ENCODE measurements at regions not wholly inside any gene's neighbourhood (a gene's known extent, or its start where the extent isn't known, plus 50 kb on each side); places are given as distances from the start of the nearest gene placed in this dataset.

DNA sequence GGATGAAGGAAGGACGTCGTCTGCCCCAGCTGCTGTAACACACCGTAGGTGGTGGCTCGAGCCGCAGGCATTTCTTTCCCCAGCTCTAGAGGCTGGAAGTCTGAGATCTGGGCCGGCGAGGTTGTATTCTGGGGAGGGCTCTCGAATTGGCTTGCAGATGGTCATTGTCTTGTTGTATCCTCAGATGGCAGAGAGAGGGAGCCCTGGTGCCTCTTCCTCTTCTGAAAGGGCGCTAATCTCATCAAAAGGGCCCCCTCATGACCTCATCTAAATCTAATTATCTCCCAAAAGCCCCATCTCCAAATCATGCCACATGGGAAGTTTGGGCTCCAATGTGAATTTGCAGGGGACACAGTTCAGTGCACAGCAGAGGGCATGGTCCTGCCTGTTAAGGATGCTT is 109.0 kb downstream of the SIK1 start:
- DNase-seq (ENCODE audit: low read depth) = no peak

DNA sequence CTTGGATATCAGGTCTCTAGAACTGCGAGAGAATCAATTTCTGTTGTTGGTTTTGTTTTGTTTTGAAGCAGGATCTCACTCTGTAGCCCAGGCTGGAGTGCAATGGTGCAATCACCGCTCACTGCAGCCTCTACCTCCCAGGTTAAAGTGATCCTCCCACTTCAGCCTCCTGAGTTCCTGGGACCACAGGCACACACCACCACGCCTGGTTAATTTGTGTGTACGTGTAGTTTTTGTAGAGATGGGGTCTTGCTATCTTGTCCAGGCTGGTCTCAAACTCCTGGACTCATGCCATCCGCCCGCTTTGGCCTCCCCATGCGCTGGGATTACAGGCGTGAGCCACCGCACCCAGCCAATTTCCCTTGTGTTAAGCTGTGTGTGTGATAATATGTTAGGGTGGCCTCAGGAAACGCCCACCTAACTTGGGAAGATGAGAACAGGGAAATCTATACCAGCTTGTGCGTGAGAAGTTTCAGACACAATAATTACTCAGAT is 109.6 kb downstream of the SIK1 start:
- no peak for DNase-seq (ENCODE audit: low read depth)

DNA sequence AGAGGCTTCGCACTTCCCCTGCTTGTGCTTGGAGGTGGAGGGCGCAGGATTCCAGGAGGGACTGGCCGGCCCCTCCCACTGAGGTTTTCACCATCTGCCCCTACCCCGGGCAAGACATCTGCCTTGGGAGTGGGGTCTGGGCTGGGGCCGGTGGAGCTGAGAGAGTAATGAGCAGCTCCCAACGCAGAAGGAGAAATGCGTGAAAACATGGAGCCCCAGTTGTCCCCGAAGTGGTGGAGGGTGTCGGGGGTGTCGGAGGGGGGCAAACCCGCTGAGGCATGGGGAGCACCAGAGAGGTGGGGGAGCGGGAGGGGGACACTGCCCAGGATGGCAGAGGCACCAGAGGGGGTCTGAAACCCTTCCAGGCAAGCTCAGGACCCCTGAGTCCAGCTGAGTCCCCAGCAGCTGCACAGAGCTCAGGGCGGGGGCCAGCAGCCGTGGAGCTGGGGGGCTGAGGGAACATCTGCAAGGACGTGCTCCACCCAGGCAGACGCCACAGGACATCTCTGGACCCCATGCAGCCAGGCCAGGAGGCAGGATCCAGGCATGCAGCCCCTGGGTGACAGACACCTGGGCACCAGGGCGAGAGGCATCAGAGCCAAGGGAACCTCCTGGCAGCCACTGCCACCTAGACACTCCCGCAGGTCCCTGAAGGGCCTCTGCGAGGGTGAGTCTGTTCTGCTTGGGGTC is 110.6 kb downstream of the SIK1 start:
- no peak for DNase-seq (ENCODE audit: low read depth)

DNA sequence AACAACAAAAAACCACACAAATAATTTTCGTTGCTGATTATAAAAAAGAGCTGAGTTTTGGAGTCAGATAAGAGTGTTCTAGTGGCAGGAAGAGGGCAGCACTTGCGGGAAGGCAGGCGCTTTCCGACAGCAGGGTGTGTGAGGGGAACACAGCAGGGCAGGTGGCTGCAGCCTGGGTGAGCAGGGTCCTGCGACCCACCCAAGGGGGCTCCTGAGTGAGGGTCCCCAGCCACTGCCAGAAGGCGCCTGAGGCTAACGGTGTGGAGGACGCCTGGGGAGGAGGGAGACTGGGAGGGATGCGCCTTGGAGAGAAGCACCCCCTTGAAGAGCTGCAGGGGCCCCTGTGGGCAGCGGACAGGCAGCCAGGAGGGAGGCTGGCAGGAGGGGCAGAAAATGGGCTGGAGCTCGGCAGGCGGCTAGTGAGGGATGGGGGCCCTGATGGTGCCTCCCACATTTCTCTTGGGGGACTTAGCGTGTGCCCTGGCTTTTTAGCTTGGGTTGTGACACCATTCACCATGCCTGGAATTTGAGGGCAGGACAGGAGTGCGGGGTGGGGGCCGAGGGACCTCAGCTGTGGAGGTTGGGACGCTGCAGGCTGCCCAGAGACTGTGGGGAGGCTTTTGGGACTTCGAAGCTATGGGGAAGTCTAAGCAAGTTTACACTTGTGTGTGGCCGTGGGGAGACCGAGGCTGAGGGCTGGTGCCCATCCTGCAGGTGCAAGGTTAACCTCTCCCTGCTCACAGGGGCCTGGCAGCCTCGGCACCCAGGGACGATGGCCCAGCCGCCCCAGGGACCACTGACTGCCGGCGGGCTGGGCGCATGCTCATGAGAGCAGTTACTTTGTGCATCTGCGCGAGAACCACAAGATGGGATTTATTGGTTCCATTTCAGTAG is 111.4 kb downstream of the SIK1 start:
- DNase-seq (ENCODE audit: low read depth) = no peak

DNA sequence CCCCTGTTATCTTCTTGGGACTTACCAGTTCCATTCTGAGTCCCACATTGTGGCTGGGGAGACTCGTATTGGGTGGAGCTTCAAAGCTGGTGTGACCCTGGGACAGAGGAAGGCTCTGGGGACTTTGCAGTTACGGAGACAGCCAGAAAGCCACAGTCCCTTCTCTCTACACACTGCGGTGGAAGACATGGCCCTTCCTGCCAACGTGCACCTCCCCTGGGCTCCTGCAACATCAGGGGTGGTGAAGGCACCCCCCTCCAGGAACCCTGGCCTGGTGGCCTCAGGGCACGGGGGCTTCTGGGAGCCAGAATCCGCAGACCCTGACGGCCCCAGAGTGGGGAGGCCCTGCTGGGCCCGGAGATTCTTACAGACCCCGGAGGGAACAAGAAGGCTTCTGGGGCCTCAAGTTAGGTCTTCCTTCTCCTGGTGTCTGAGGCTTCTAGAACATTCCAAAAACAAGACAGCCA is 113.0 kb downstream of the SIK1 start:
- DNase-seq (ENCODE audit: low read depth) = no peak

DNA sequence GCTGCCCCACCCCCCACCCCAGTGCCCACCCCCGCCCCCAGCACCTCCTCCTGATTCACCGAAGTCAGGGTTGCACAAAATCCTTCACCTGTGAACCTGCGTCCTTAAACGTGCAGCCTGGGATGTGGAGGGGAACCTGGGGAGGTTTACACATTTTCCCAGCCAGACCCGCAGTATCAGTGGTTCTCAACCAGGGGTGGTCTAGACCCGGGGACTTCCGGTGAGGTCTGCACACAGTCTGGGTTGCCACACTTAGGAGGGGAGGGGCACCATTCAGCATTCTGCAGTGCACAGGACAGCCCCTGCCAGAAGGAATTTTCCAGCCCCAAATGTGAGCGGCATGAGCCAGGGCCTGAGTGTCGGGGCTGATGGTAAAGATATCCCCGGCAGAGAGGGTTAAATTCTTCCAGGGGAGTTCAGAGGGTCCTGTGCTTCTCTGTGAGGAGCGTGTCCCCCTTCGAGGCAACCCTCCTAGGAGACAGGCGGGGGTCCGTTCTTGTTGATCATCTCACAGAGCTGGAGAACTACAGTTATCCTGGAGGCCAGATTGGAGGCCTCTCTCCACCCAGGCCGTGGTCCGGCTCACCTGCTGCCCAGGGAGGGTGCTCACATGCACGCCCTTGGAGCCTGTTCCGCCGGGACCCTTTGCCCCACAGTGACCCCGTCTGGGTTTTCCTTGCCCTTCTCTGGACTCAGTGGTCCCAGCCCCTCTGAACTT is 113.6 kb downstream of the SIK1 start:
- no peak for DNase-seq (ENCODE audit: low read depth)

DNA sequence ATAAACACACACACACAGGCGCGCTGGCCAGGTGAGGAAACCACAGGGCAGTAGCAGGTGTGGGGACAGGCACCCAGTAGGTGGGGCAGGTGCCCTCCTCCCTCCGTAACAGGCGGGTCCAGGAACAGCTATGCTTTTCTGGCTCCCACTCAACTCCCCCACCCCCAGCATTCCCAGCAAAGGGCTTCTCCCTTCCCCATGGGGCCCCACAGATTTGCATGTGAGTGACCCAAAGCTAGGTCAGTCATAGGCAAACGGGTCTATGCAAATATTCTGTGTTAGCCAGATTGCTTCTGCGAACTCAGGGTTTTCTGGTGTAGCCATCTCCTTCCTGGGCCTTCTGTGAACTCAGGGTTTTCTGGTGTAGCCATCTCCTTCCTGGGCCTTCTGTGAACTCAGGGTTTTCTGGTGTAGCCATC is 114.2 kb downstream of the SIK1 start:
- DNase-seq (ENCODE audit: low read depth) = no peak

DNA sequence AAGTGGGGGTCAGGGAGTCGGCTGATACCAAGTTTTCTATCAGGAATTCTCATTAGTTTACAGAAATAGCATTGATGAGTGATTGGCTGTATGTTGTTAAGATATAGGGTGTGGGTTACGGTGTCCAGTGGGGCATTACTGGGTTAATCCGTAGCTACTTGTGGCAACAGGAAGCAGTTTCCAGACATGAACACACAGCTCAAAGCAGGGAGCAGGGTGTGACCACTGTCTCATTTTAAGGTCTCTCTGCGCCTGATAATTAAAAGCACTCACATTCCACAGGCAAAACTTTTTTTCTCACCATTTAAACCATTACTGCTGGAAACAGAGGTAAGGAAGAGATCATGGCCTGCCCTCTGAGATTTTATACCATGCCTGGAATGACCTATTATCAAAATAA is 114.9 kb downstream of the SIK1 start:
- DNase-seq (ENCODE audit: low read depth) = no peak

DNA sequence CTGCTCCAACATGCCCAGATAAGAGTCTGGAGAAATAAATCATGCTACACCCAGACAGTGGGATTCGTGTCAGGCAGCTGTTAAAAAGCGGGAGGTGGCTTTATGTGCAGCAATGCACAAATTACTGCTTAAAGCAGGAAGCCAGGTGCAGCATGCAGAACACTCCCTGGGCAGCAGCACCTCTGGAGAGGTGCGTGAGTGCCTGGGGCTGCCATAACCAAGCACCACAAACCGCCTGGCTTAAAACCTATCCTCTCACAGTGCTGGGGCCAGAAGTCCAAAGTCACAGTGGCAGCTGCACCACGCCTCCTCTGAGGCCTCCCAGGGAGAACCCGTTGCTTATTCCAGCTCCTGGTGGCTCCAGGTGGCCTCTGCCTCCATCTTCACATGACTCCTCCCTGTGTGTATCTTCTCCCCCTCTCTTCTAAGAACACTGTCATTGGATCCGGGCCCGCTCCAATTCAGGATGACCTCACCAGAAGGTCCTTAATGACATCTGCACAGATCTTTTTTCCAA is 115.6 kb downstream of the SIK1 start:
- no peak for DNase-seq (ENCODE audit: low read depth)

DNA sequence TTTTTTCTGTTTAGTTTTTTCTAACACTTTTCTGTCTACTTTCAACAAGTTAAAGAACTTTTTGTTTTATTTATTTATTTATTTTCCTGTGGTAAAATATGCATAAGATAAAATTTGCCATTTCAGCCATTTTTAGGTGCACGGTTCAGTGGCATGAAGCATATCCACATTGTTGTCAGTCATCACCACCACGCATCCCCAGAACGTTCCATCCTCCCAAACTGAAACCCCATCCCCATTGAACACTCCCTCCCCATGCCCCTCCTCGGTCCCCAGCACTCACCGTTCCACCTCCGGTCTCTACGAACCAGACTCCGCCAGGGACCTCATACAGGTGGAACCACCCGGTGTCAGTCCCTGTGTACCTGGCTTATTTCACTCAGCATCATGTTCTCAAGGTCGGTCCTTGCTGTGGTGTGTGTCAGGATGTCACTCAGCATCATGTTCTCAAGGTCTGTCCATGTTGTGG is 118.1 kb downstream of the SIK1 start:
- DNase-seq (ENCODE audit: low read depth) = no peak

DNA sequence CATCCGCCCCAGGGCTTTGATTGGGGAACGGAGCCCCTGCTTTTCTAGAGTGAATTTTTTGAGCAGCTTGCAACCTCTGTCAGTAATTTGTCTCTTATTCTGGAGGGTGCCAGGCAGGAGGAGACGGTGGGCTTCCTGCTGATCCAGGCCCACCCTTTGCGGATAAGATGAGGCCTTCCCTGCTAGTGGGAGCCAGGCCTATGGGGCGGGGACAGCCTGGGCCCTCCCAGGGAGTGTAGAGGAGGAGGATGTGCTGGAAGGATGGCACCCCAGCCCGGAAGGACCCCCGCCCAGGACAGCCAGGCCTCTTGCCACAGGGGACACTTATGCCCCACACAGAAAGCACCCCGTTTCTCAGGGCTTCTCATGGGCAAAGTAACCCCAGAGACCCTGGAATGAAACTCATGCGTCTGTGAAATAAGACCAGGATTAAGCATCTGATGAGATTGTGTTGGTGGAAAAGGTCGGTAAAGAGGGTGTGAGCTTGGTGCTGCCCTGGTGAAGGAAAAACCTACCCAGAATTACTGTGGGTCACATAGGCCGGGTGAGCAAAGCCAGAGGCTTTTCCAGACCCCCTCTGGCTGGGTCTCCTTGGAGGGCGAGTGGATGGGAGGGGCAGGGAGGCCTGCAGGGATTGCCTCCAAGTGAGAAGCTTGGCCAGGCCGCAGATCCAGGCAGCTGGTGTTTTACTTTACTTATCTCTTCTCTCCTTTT is 118.7 kb downstream of the SIK1 start:
- DNase-seq (ENCODE audit: low read depth) = no peak

DNA sequence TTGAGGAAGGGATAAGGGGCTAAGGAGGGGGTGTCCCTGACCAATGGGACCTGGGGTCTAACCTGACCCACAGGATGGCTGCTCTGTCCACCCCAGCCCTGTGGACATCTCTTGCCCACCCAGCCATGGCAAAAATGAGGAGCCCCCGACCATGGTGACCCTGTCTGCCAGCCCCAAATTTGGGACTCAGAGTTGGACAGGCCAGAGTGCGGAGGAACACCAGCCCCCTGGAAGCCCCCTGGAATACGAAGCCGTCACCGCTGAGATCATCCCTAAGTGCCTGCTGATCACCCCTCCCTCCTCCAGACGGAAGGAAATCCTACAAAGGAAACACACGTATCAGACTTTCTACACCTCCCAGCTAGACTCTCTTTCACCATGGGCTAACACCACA is 119.3 kb downstream of the SIK1 start:
- no peak for DNase-seq (ENCODE audit: low read depth)

DNA sequence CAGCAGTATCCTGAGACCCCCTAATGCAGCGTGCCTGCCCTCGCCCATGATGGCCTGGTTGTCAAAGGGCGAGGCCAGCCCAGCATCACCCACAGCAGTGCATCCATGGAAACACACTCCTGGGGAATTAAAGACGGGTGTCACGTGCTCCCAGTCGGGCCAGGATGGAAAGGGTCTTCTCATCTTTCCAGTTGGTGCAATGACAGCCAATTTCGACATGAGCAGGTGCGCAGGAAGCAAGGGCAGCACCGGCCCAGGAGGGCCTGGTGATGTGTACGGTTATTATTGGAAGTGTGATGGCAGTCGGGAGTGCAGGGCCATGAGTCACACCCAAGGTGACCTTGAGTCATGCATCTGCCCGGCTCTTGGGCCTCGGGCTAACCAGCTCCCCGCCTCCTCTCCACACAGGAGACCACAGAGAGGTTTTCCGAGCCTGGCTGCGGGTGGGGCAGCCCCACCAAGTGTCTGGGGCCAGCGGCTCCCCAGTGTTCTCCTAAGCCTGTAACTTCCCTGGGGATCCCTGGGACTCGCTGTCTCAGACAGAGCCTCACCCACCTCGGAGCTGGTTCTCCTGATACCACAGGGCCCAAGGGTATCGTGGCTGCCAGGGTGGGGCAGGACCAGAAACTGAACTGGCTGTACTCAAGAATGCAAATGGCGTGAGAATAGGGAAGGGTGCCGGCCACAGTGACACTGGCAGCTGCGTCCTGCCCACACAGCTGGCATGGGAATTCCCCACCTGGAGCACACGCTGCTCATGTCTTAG is 119.8 kb downstream of the SIK1 start:
- no peak for DNase-seq (ENCODE audit: low read depth)

DNA sequence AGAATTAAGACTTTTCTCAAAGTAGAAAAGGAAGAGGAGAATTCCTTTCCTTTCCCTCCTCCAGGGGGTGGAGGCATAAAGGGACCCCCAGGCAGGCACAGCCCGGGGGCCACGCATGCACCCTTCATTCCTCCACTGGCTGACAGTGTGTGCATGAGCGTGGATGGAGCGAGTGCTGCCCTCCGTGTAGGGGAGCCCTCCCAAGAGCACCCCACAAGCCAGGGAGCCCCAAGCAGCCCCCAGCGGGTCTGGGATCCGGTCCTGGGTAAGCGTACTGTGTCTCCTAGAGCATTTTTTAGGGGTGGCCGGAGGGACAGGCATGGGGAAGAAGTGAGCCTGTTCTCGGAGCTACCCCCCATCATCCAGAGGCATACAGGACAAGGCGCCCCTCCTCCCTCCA is 120.5 kb downstream of the SIK1 start:
- no peak for DNase-seq (ENCODE audit: low read depth)

DNA sequence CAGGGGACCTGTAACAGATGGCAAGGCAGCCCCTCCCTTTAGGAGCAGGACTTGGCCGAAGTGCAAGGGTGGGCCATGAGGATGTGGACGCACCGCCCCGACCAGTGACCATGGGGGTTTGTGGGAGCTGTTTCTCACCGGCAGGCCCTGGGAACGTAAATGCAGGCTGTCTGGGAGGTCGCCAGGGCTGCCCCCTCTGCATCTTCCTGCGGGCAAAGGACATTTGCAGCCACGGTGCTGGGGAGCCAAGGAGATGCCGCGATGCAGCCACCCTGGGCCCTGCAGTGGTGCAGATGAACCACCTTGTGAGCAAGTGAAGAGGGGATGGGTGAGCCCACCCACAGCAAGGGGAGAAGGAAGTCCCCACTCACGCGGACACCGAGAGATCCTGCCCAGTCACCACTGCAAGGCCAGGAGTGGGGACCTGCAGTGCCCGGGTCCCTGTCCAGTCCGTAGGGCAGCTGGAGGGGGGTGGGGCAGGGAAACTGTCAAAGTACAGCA is 121.1 kb downstream of the SIK1 start:
- DNase-seq (ENCODE audit: low read depth) = no peak

DNA sequence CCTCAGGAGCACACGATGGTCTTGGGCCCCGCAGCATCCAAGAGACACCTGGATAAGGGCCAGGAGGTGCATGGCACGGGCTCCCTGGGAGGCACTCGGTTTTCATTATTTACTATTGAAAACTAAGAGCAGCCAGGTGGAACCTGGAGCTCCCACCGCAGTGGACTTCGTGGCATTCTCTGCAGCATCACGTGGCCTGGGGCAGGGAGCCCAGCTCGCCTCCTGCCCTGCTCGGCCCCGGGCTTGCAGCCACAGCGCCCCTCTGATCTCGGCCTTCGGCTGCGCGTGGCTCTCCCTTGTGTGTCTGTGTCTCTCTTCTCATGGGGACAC is 121.6 kb downstream of the SIK1 start:
- DNase-seq (ENCODE audit: low read depth) = no peak

DNA sequence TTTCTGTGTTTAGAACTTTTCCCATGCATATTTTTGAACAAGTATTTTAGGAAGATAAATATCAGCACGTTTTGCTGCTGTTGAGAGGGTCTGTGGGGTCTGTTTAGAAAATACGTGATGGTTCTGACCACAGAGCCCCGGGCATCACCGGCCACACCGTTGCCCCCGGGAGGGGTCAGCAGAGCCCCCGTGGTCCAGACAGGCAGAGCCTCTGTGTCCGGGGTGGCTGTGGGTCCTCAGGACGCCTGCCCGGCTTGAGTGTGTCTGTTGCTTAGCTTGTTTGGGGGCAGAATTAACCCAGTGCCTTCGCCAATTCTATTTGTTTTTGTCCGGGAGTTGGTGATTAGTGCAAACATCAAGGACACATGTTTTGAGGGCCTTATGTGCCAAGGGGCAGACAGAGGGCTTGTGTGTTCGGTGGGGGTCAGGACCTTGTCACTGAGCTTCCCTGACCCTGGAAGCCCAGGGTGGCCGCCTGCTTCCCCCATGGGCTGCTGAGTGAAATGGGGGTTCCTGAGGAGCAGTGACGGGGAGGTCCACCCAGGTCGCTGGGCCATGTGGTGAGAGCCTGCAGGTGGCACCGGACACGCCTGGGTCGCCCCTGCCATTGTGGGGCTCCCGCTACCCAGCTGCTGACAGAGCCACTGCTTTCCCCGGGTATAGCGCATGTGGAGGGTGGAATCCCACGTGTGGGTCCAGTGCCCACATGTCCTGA is 122.2 kb downstream of the SIK1 start:
- no peak for DNase-seq (ENCODE audit: low read depth)

DNA sequence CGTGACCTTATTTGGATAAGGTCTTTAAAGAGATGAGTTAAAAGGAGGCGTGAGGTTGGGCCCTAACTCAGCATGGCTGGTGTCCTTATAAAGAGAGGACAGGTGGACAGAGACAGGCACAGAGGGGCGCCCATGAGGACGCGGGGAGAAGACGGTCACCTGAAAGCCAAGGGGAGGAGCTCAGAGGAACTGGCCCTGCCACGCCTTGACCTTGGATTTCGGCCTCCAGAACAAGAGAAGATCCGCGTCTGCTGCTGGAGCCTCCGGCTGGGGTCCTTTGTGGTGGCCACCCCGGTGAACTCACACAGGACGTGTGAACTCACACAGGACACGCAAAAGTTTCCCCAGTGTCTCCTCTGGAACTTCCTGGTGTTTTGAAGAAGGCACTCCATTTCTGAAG is 122.7 kb downstream of the SIK1 start:
- DNase-seq (ENCODE audit: low read depth) = no peak

DNA sequence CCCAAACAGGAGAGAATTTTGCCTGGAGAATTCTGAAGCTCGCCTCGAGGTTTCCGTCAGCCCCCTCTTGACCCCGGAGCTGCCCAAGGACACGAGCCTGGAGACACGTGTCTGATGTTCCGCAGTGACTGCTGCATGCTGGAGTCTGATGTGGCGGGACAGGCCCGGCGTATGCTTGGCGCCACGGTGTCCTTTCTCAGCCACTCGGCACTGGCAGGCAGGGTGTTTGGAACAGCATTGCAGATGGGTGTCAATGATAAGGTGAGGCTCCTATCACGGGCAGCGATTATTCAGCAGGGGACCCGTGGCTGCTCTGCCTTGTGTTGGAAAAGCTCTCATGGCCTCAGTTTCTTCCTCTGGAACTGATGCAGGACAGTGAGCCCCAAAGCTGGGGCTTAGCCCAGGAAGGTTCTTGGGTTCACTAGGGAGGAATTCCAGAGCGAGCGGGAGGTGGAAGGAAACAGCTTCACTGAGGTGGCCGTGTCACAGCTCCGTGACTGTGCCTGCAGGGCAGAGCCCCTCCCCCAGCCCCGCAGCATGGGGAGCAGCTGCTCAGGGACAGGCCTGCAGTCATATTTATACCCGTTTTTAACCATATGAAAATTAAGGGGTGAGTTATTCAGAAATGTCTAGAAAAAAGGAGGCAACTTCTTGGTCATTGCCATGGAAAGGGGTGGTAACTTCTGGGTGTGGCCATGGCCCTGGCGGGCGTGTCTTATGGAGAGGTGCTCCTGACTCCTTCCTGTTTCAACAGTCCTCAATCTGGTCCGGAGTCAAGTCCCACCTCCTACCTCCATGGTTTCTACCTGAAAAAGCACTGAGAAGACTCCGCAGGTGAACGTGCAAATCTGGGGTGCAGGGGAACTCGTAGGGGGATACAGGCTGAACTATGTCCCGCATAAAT is 123.4 kb downstream of the SIK1 start:
- DNase-seq (ENCODE audit: low read depth) = no peak

Data from stimulated activated CD8-positive, alpha-beta memory T cell treated with anti-CD3 and anti-CD28 coated beads, Interleukin-12 subunit alpha, Interleukin-12 subunit beta, amount 100 ng/mL, for 1 hour (primary cell).